Lung (tissue), 11 donors: ENCODE measurements at regions not wholly inside any gene's neighbourhood (a gene's known extent, or its start where the extent isn't known, plus 50 kb on each side); places are given as distances from the start of the nearest gene placed in this dataset.

Experiments used
- ATAC-seq: fragments of 200-7000 bp; cut with Tn5 transposase; one replicate; pipeline ENCODE4 v1.9.1; 2020; ENCODE audit warnings: moderate number of reproducible peaks; ENCODE audit not compliant: insufficient read depth, low FRiP score
- DNase-seq, 3 donors: peaks; one replicate each; pipeline ENCODE4 v3.0.0-alpha.2; 2013 to 2017
- H3K27ac ChIP-seq, 2 donors: one replicate each; pipeline ENCODE4 v1.5.1; 2013; ENCODE audit warnings: mild to moderate bottlenecking in 2 of 2, moderate library complexity in 2 of 2, control low read depth in 1 of 2, inconsistent platforms in 1 of 2, low read depth in 1 of 2, low read length in 1 of 2
- H3K27me3 ChIP-seq, 3 donors: one replicate each; pipeline ENCODE4 v1.5.1; 2013; ENCODE audit warnings: low read length in 2 of 3; ENCODE audit not compliant: control insufficient read depth in 3 of 3, insufficient read depth in 3 of 3
- H3K36me3 ChIP-seq, 4 donors: one replicate each; pipeline ENCODE4 v1.5.1; 2013; ENCODE audit warnings: low read length in 4 of 4, mild to moderate bottlenecking in 1 of 4, moderate library complexity in 1 of 4; ENCODE audit not compliant: control insufficient read depth in 4 of 4, insufficient read depth in 4 of 4
- H3K4me1 ChIP-seq, 5 donors: one replicate each; pipeline ENCODE4 v1.5.1; 2013; ENCODE audit warnings: low read length in 5 of 5, mild to moderate bottlenecking in 2 of 5, moderate library complexity in 1 of 5; ENCODE audit not compliant: control insufficient read depth in 5 of 5, insufficient read depth in 5 of 5
- H3K4me3 ChIP-seq: one replicate; pipeline ENCODE4 v1.5.1; 2013; ENCODE audit warnings: mild to moderate bottlenecking, control low read depth, moderate library complexity
- H3K9ac ChIP-seq, 2 donors: one replicate each; pipeline ENCODE4 v1.5.1; 2013; ENCODE audit warnings: low read length in 2 of 2, control low read depth in 1 of 2; ENCODE audit not compliant: insufficient read depth in 1 of 2
- H3K9me3 ChIP-seq, 4 donors: one replicate each; pipeline ENCODE4 v1.5.1; 2013; ENCODE audit warnings: low read length in 3 of 4, mild to moderate bottlenecking in 1 of 4, moderate library complexity in 1 of 4; ENCODE audit not compliant: control insufficient read depth in 4 of 4, insufficient read depth in 3 of 4
- CTCF ChIP-seq: IDR thresholded peaks from 2 replicates; pipeline ENCODE4 v1.5.1; 2012; ENCODE audit warnings: mild to moderate bottlenecking; ENCODE audit errors: control extremely low read depth, extremely low read depth
- WGBS, 2 donors: extraction: QIAGEN DNeasy Blood & Tissue Kit; methylation state at CpG; one replicate each; pipeline ENCODE4 v1.1.7; 2013; 5-methylcytosine and 5-hydroxymethylcytosine counted together
- donor health status: control.
- donor health status: control.
- donor health status: Bipolar disorder and iron deficiency.
- donor health status: healthy.
- donor health status: DM: yes; HTN: yes; CAD: no.

- Histone ChIP-seq H3K36me3 (no peaks in the 10 kb centered on the region), H3K27me3 (no peaks in the 10 kb centered on the region), H3K4me1 (no peaks in the 10 kb centered on the region), H3K4me3 (no peak overlapping the region), H3K9ac (no peak overlapping the region), H3K27ac (no peak overlapping the region), H3K9me3 (no peaks in the 10 kb centered on the region)
- DNase-seq (no peak), ATAC-seq (no peak)
- WGBS, 2 donors = 53 to 56% methylated on average over 6 of the region's 6 CpGs
- TF ChIP-seq CTCF = no peak
These were observed 93.2 kb upstream of the OTX2 start for GRCh38 chr14:56903304-56903969.

GRCh38 chr14:56902385-56902784 is 92.1 kb upstream of the OTX2 start:
- WGBS, 2 donors = 76 to 77% methylated on average over 6 of the region's 6 CpGs
- no peak for DNase-seq

GRCh38 chr14:56900726-56901125 is 90.4 kb upstream of the OTX2 start:
- Histone ChIP-seq H3K27ac (no peak overlapping the region), H3K9me3 (no peaks in the 10 kb centered on the region), H3K4me1 (no peaks in the 10 kb centered on the region), H3K4me3 (no peak overlapping the region), H3K27me3 (no peaks in the 10 kb centered on the region), H3K9ac (no peak overlapping the region), H3K36me3 (no peaks in the 10 kb centered on the region)
- DNase-seq (no peak), ATAC-seq (no peak)
- 75 to 86% methylated on average over 6 of the region's 6 CpGs for WGBS, 2 donors
- no peak for TF ChIP-seq CTCF

More at GRCh38 chr14:56902385-56902784, 92.1 kb upstream of the OTX2 start:
- Histone ChIP-seq H3K36me3 (no peaks in the 10 kb centered on the region), H3K4me1 (no peaks in the 10 kb centered on the region), H3K27me3 (no peaks in the 10 kb centered on the region), H3K4me3 (no peak overlapping the region), H3K9ac (no peak overlapping the region), H3K27ac (no peak overlapping the region), H3K9me3 (no peaks in the 10 kb centered on the region)
- TF ChIP-seq CTCF = no peak
- no peak for ATAC-seq

GRCh38 chr14:56899829-56900228 is 89.5 kb upstream of the OTX2 start:
- Histone ChIP-seq H3K4me3 (no peak overlapping the region), H3K4me1 (no peaks in the 10 kb centered on the region), H3K27me3 (no peaks in the 10 kb centered on the region), H3K9me3 (no peaks in the 10 kb centered on the region), H3K36me3 (no peaks in the 10 kb centered on the region), H3K27ac (no peak overlapping the region), H3K9ac (no peak overlapping the region)
- ATAC-seq = no peak
- no peak for TF ChIP-seq CTCF
- DNase-seq = no peak
- WGBS, 2 donors = 60 to 62% methylated on average over 3 of the region's 3 CpGs
